ENCODE measurements at regions not wholly inside any gene's neighbourhood (a gene's known extent, or its start where the extent isn't known, plus 50 kb on each side); places are given as distances from the start of the nearest gene placed in this dataset.

DNA sequence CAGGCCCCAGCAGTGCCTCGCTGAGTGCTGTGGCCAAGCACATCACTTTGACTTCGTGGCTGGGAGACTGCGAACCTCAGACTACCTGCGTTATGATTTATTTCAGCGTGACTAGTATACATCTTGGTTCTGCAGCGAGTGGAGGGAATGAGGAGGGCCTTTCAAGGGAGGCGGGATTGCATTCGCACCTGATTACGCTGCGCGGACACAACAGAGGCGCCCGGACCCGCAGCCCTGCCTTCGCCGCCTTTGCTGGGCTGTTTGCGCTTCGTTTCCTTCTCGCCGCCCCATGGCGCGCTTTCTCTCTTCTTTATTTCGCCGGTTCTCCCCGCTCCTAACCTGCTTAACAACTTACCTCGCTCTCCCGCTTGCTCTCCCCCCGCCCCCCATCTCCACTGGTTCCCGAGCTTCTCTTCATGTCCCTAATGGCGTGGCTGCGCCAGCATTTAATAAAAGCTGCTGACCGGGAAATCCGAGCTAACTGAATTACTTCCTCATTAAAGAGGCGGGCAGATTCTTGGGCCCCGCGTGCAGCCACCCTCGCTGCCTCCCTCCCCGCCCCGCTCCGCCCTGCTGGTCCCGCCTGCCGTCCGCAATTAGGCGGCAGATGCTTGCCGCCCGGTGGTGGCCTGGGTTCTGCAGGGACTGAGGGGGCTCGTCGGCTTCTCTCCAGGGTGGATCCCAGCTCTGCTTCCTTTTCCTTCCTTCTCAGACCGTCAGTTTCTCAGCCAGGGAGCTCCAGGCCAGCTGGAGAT is 257.6 kb upstream of the SDK2 start:
- DNase-seq (ENCODE audit: extremely low spot score) = no peak
- CTCF ChIA-PET = interaction anchor here (2.8 kb wide), 1 partner anchor 8 kb away, joined by 11 read pairs; no protein-coding TSS in a partner anchor
- POLR2A ChIA-PET = no interaction called here
- TF ChIP-seq, protein P1, sequence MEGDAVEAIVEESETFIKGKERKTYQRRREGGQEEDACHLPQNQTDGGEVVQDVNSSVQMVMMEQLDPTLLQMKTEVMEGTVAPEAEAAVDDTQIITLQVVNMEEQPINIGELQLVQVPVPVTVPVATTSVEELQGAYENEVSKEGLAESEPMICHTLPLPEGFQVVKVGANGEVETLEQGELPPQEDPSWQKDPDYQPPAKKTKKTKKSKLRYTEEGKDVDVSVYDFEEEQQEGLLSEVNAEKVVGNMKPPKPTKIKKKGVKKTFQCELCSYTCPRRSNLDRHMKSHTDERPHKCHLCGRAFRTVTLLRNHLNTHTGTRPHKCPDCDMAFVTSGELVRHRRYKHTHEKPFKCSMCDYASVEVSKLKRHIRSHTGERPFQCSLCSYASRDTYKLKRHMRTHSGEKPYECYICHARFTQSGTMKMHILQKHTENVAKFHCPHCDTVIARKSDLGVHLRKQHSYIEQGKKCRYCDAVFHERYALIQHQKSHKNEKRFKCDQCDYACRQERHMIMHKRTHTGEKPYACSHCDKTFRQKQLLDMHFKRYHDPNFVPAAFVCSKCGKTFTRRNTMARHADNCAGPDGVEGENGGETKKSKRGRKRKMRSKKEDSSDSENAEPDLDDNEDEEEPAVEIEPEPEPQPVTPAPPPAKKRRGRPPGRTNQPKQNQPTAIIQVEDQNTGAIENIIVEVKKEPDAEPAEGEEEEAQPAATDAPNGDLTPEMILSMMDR (IDR thresholded peaks at IDR 0.05; ENCODE audit: control extremely low read depth, extremely low read depth, low read depth, missing control alignments) = no peak

DNA sequence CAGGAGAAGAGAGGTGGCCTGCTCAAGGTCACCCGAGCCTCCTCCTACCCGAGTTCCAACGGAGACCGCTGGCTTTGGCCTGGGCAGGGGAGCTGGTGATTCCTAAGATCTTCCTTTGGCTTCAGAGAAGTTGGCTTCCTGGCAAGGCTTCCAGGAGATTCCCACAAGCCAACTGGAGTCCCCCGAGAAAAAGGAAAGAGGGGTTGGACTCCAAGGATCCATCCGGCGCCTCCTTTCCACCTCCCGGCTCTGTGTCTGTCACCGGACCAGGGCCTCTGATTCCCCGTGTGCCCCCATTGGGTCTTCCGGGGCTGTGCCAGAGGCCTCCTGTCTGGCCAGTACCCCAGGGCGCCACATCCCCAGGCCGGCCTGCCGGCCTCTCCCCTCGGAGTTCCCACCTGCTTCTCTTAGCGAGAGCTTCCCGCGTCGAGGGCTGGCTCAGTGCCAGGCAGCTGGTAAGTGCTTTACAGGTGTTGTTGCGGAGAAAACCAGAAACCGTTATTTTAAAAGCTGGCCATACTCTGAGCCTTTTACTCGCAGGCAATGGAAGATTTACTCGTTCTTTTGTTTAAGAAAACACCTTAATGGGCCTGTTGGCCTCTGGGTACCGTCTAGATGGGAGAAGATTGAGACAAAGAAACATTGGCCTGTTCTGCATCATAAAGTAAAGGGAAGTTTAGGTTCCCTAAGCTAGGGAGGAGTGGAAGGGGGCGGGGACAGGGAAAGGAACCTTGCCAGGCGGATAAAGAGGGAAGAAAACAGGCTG is 258.4 kb upstream of the SDK2 start:
- ChIA-PET POLR2A (no interaction called here), CTCF (interaction anchor here (2.8 kb wide), 1 partner anchor 8 kb away, joined by 11 read pairs; no protein-coding TSS in a partner anchor)
- TF ChIP-seq, protein P1 (IDR thresholded peaks at IDR 0.05; ENCODE audit: control extremely low read depth, extremely low read depth, low read depth, missing control alignments) = no peak
- DNase-seq (ENCODE audit: extremely low spot score) = no peak

DNA sequence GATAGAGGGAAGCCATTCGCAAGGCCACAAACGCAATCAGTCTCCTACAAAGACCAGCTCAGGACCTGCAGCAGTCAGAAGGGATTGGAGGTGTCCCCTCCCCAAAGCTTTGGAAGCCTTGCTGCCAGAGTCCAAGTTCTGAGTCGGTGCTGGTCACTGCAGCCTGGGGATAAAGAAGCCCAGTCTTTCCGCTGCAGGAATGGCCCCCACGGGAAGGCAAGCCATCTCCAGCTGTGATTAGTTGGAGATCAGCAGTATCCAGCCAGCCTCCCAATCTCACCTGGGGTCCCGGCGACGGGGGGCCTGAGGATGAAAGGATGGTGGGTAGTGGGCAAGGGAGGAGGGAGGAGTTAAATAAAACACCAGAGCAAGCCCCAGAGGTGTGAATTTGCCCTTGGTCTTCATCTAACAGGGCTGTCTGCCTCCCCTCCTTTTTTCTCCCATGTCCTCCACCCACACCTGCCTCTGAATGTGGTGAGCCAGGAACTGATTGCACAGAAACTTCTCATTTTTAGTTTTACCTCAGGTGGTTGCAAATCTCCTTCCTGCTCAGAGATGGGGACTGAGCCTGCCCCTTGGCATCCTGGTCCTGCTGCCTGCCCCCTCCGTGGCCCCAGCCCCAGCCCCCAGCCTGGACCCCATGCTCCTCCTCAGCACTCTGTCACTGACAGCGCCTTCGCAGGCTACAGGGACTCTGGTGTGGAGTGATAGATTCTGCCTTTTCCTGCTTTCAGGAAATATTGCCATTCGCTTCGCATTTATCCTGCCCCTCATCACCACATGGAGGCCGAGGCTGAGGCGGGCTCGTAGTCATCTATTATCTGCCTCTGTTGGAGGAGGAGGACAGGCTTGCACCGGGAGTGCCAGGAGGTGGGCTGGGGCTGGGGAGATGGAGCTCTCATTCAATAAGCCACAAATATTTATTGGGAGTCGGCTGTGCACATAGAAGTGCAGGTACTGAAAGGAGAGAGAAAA is 262.9 kb upstream of the SDK2 start:
- no peak for DNase-seq (ENCODE audit: extremely low spot score)
- TF ChIP-seq, protein P1 (IDR thresholded peaks at IDR 0.05; ENCODE audit: control extremely low read depth, extremely low read depth, low read depth, missing control alignments) = no peak
- ChIA-PET CTCF (no interaction called here), POLR2A (no interaction called here)

DNA sequence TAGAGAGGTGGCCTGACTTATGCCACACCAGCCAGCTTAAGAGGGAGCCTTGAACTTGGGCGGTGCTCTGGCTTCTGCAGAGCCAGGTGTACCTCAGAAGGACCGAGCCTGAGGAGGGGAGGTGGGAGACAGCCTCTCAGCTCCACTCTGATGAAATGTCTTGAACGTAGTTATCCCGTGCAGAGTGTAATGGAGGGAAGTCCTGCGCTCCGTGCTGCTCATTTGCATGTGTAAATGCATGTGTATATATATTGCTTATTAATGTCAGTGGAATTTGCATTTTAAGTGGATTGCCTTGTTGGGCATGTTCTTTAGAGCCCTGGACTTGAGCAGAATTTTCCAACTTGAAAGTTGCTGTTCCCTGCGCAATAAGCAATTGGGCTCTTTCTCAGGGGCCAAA is 264.9 kb upstream of the SDK2 start:
- POLR2A ChIA-PET = no interaction called here
- no peak for DNase-seq (ENCODE audit: extremely low spot score)
- CTCF ChIA-PET = interaction anchor here (1.7 kb wide), 1 partner anchor 14 kb away, joined by 6 read pairs; no protein-coding TSS in a partner anchor
- TF ChIP-seq, protein P1 (IDR thresholded peaks at IDR 0.05; ENCODE audit: control extremely low read depth, extremely low read depth, low read depth, missing control alignments) = no peak

DNA sequence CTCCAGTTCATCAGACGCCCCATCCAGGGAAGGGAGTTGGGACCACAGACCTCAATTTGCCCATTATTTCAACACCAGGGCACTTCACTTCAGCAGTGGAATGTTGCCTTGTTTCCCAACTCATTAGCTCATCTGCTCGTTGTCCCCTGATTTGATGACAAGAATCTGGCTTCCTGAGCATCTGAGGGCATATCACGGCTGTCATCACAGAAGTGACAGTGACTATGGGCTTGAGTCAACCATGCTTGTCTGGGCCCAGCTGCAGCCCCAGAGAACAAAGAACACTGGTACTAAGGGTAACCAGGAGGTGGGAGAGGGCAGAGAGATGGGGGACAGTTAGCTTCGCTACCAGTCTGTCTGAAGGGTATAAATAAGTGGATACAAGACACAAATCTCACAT is 266.0 kb upstream of the SDK2 start:
- TF ChIP-seq, protein P1 (IDR thresholded peaks at IDR 0.05; ENCODE audit: control extremely low read depth, extremely low read depth, low read depth, missing control alignments) = no peak
- ChIA-PET POLR2A (no interaction called here), CTCF (interaction anchor here (1.5 kb wide), 1 partner anchor 16 kb away, joined by 4 read pairs; no protein-coding TSS in a partner anchor)

More for the DNA sequence above, 266.0 kb upstream of the SDK2 start:
- no peak for DNase-seq (ENCODE audit: extremely low spot score)

Data from GM10248 (cell line).